HepG2 (cell line): ENCODE measurements at regions not wholly inside any gene's neighbourhood (a gene's known extent, or its start where the extent isn't known, plus 50 kb on each side); places are given as distances from the start of the nearest gene placed in this dataset.

ENCODE experiments used
- ATAC-seq: fragments of 200-7000 bp; cut with Tn5 transposase; 3 replicates; pipeline ENCODE4 v1.9.1; 2020; ENCODE audit warnings: mild to moderate bottlenecking, moderate library complexity
- BruUV-seq: library from RNA; stranded (reverse); fragments of 400-500 nt; replicated peaks from 2 replicates; lab custom pipeline; 2021; lab: Mats Ljungman, UMichigan
- CTCF ChIA-PET: fragments of 300-600 bp; formaldehyde crosslinking; extraction: SDS; loops from one replicate; lab custom pipeline; 2021; ENCODE audit warnings: low total read pairs, inconsistent platforms, low intra/inter-chr PET ratio; lab: Yijun Ruan, JAX
- POLR2A ChIA-PET: fragments of 350-600 bp; sonication (Branson Sonifier 250); formaldehyde crosslinking; loops from one replicate; lab custom pipeline; 2020; ENCODE audit warnings: antibody characterized with exemption, inconsistent platforms; lab: Yijun Ruan, JAX
- DNase-seq: peaks from one replicate; pipeline ENCODE4 v3.0.0-alpha.2; 2015; ENCODE audit warnings: low spot score
- FAIRE-seq: peaks from 3 replicates; lab custom pipeline; 2011; peaks lifted over from hg19 to GRCh38; lab: Jason Lieb, UNC
- H2AFZ ChIP-seq: one replicate; pipeline ENCODE4 v1.6.1; 2011; ENCODE audit warnings: low read length, inconsistent platforms
- H3K27ac ChIP-seq: fragments of 300-600 bp; 3 replicates; pipeline ENCODE4 v1.8.0; 2011; ENCODE audit warnings: mixed run types, mild to moderate bottlenecking, mixed read lengths, low read length, inconsistent platforms; ENCODE audit not compliant: insufficient read depth; ENCODE audit errors: extremely low read length
- H3K27me3 ChIP-seq, 2 experiments: fragments of 200-600 bp in 1 of 2; 2 replicates in 1 of 2; 3 replicates in 1 of 2; pipeline versions ENCODE4 v1.6.0 to v1.8.0; 2011; ENCODE audit warnings: low read length in 2 of 2, mild to moderate bottlenecking in 2 of 2, moderate library complexity in 2 of 2, inconsistent platforms in 1 of 2; ENCODE audit not compliant: insufficient read depth in 2 of 2, control insufficient read depth in 1 of 2
- H3K36me3 ChIP-seq, 2 experiments: fragments of 200-600 bp in 1 of 2; replicated peaks in 1 of 2; 2 replicates in 1 of 2; 3 replicates in 1 of 2; pipeline versions ENCODE4 v1.5.1 to v1.8.0; 2011; ENCODE audit warnings: low read length in 2 of 2, inconsistent platforms in 1 of 2; ENCODE audit not compliant: insufficient read depth in 2 of 2, control insufficient read depth in 1 of 2
- H3K4me1 ChIP-seq: 2 replicates; pipeline ENCODE4 v1.5.1; 2012; ENCODE audit warnings: low read length, inconsistent platforms; ENCODE audit not compliant: insufficient read depth
- H3K4me2 ChIP-seq: 2 replicates; pipeline ENCODE4 v1.6.0; 2011; ENCODE audit warnings: low read depth, low read length, inconsistent platforms
- H3K4me3 ChIP-seq, 3 experiments: fragments of 200-600 bp in 1 of 3; sonication (generic), shearing (Covaris generic) in 1 of 3; replicated peaks in 1 of 3; 2 replicates each; pipeline ENCODE4 v1.5.1; 2011 to 2016; ENCODE audit warnings: low read length in 3 of 3, inconsistent platforms in 2 of 3, low read depth in 2 of 3, mild to moderate bottlenecking in 2 of 3, control low read depth in 1 of 3, mixed read lengths in 1 of 3; ENCODE audit not compliant: insufficient read depth in 1 of 3
- H3K79me2 ChIP-seq: one replicate; pipeline ENCODE4 v1.6.1; 2011; ENCODE audit warnings: low read length, inconsistent platforms; ENCODE audit not compliant: insufficient read depth
- H3K9ac ChIP-seq: 2 replicates; pipeline ENCODE4 v1.6.0; 2011; ENCODE audit warnings: mild to moderate bottlenecking, low read depth, low read length, inconsistent platforms; ENCODE audit not compliant: insufficient read depth
- H3K9me3 ChIP-seq: 2 replicates; pipeline ENCODE4 v1.5.1; 2012; ENCODE audit warnings: mild to moderate bottlenecking, low read length
- H4K20me1 ChIP-seq: 2 replicates; pipeline ENCODE4 v1.6.0; 2011; ENCODE audit warnings: inconsistent platforms, mild to moderate bottlenecking, low read length, moderate library complexity; ENCODE audit not compliant: insufficient read depth
- ATF1 ChIP-seq: IDR thresholded peaks from 2 replicates; pipeline ENCODE4 v1.6.1; 2016; ENCODE audit warnings: mild to moderate bottlenecking, control low read depth
- FOXK2 ChIP-seq: fragments of 450-650 bp; IDR thresholded peaks from 2 replicates; pipeline ENCODE4 v1.6.1; 2016
- GTF2F1 ChIP-seq: fragments of 150-350 bp; IDR thresholded peaks from 2 replicates; pipeline ENCODE4 v1.6.1; 2014; ENCODE audit warnings: low read length
- HNRNPLL ChIP-seq: fragments of 200-400 bp; formaldehyde crosslinking; IDR thresholded peaks from 2 replicates; pipeline ENCODE4 v1.6.1; 2017; ENCODE audit warnings: mild to moderate bottlenecking, low read depth, low read length; ENCODE audit not compliant: poor library complexity, severe bottlenecking
- NR1H2 ChIP-seq: sonication (generic); formaldehyde crosslinking; IDR thresholded peaks from 2 replicates; pipeline ENCODE4 v1.8.1; 2022; ENCODE audit warnings: low read depth, missing genetic modification reagents, borderline replicate concordance
- NR2C2 ChIP-seq: sonication (generic); formaldehyde crosslinking; IDR thresholded peaks from 2 replicates; pipeline ENCODE4 v1.4.0; 2020; ENCODE audit warnings: missing genetic modification reagents, mild to moderate bottlenecking, moderate library complexity, borderline replicate concordance
- POLR2AphosphoS2 ChIP-seq: IDR thresholded peaks from 2 replicates; pipeline ENCODE4 v1.6.1; 2011; ENCODE audit warnings: low read depth, low read length, improper control_type of control experiment
- SPEN ChIP-seq: sonication (generic); formaldehyde crosslinking; IDR thresholded peaks from 2 replicates; pipeline ENCODE4 v1.5.1; 2020; ENCODE audit warnings: low read depth, mild to moderate bottlenecking, missing genetic modification reagents
- ZFX ChIP-seq: sonication (generic); formaldehyde crosslinking; IDR thresholded peaks from 2 replicates; pipeline ENCODE4 v1.4.0; 2020; ENCODE audit warnings: mild to moderate bottlenecking, low read depth, missing genetic modification reagents, moderate library complexity
- ZNF317 ChIP-seq: sonication (generic); formaldehyde crosslinking; IDR thresholded peaks from 2 replicates; pipeline ENCODE4 v1.5.0; 2020; ENCODE audit warnings: mild to moderate bottlenecking, missing genetic modification reagents
- ZNF335 ChIP-seq: sonication (generic); formaldehyde crosslinking; IDR thresholded peaks from 2 replicates; pipeline ENCODE4 v1.4.0; 2020; ENCODE audit warnings: missing genetic modification reagents
- ZNF605 ChIP-seq: sonication (generic); formaldehyde crosslinking; IDR thresholded peaks from 2 replicates; pipeline ENCODE4 v1.8.0; 2022; ENCODE audit warnings: mild to moderate bottlenecking, missing genetic modification reagents
- ZNF776 ChIP-seq: sonication (generic); formaldehyde crosslinking; IDR thresholded peaks from 2 replicates; pipeline ENCODE4 v1.4.0; 2020; ENCODE audit warnings: mild to moderate bottlenecking, missing genetic modification reagents
- ZNF83 ChIP-seq: sonication (generic); formaldehyde crosslinking; IDR thresholded peaks from 2 replicates; pipeline ENCODE4 v1.4.0; 2020; ENCODE audit warnings: missing genetic modification reagents, mild to moderate bottlenecking, borderline replicate concordance
- WGBS: methylation state at CpG from one replicate; pipeline ENCODE4 v1.1.6; 2017; ENCODE audit warnings: low lambda C conversion rate; 5-methylcytosine and 5-hydroxymethylcytosine counted together
- in situ Hi-C: cut with HindIII; loops from 2 replicates; pipeline ENCODE4 v1.10.0; 2017; ENCODE audit warnings: low pct_unique_long_range_greater_than_20kb; ENCODE audit not compliant: extremely low pct_ligation_motif_present
- intact Hi-C: fragments of 100-400 bp; cut with micrococcal nuclease; formaldehyde crosslinking; loops from one replicate; pipeline ENCODE4 v1.10.0; 2022; ENCODE audit not compliant: unreplicated experiment
- TF ChIP-seq, protein P1 (sequence below): sonication (generic); formaldehyde crosslinking; IDR thresholded peaks from 2 replicates; pipeline ENCODE4 v1.4.0; 2020; ENCODE audit warnings: missing genetic modification reagents
- TF ChIP-seq, protein P2 (sequence below): IDR thresholded peaks from 2 replicates; pipeline ENCODE4 v1.6.1; 2016

DNA sequence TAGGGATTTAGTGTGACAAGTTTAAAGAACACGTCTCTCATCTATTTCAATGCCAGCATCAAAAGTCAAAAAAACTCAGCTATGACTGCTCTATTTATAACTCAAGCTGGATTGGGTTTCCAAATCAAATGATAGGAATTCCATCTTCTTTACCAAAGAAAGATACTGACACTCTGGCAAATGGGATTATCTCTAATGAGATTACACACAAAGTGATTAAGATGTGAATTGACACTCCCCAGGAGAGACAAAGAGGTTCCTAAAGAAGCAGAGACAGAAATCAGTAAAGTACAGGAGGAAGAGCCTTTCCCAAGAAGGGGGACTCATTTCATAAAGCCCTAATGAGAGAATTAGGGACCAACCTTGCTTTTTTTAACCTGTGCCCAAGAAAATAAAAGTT, 92.1 kb downstream of the ID4 start:
- no peak overlapping the region for H3K9ac ChIP-seq
- no peak overlapping the region for H2AFZ ChIP-seq
- H3K27me3 ChIP-seq, result no peaks in the 10 kb centered on the region
- ATAC-seq, result no peak
- no peaks in the 10 kb centered on the region for H3K79me2 ChIP-seq
- no peak overlapping the region for H3K4me2 ChIP-seq
- H3K4me1 ChIP-seq, result no peaks in the 10 kb centered on the region
- POLR2A ChIA-PET, result no interaction called here
- TF ChIP-seq SPEN (no peak), ZNF335 (CRISPR knock-in tag) (no peak), HNRNPLL (no peak), ZNF83 (no peak), NR2C2 (CRISPR knock-in tag) (no peak)
- intact Hi-C loops (no loop called here), in situ Hi-C loops (no loop called here)
- no peak overlapping the region for H3K4me3 ChIP-seq
- H3K27ac ChIP-seq, result no peak overlapping the region
- H3K36me3 ChIP-seq, result no peaks in the 10 kb centered on the region
- CTCF ChIA-PET, result no interaction called here
- 6% methylated on average over 1 of the region's 1 CpG for WGBS
- no peaks in the 10 kb centered on the region for H3K9me3 ChIP-seq
- no peaks in the 10 kb centered on the region for H4K20me1 ChIP-seq
- no TSS peak for BruUV-seq
- FAIRE-seq, result no peak
- no peak for DNase-seq

DNA sequence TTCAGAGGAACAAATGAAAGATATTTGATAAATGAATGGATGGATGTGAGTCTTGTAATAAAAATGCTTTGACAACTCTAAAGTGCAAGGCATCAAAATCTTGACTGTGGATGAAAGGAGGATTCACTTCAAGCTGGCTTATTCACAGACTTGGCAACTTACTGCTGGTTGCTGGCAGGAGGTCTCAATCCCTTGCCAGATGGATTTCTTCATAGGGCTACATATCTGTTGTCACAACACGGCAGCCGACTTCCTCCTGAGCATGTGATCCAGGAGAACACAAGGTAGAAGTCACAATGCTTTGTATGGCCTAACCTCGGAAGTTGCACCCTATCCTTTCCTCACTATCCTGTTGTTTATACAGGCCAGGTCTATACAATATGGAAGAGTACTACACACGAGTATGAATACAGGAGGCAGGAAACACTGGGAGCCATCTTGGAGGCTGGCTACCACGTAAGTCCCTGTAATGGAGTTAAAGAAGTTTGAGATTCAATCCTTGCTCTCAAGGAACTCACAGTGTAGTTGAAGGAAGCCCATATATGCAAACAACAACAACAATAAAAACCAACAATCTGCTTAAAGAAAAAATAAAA, 97.9 kb downstream of the ID4 start:
- no peaks in the 10 kb centered on the region for H4K20me1 ChIP-seq
- WGBS, result 26% methylated on average over 5 of the region's 5 CpGs
- ATAC-seq (no peak), FAIRE-seq (no peak), DNase-seq (no peak)
- in situ Hi-C loops, result no loop called here
- H3K9me3 ChIP-seq, result 0 out of 2 replicates have a peak, but pooled peaks cover 3% of the 10 kb centered on the region
- H3K27ac ChIP-seq, result no peak overlapping the region
- intact Hi-C loops, result no loop called here
- H3K27me3 ChIP-seq, result no peaks in the 10 kb centered on the region
- H3K79me2 ChIP-seq, result no peaks in the 10 kb centered on the region
- CTCF ChIA-PET, result no interaction called here
- H3K4me3 ChIP-seq, result no peak overlapping the region
- no peaks in the 10 kb centered on the region for H3K36me3 ChIP-seq
- no TSS peak for BruUV-seq
- H3K9ac ChIP-seq, result no peak overlapping the region
- H3K4me2 ChIP-seq, result no peak overlapping the region
- POLR2A ChIA-PET, result no interaction called here
- H3K4me1 ChIP-seq, result no peaks in the 10 kb centered on the region
- H2AFZ ChIP-seq, result no peak overlapping the region
- TF ChIP-seq NR1H2 (CRISPR knock-in tag) (no peak), ZNF605 (no peak), GTF2F1 (no peak), ATF1 (CRISPR knock-in tag) (no peak), POLR2AphosphoS2 (no peak), ZNF776 (no peak), ZFX (no peak), ZNF317 (CRISPR knock-in tag) (no peak), FOXK2 (no peak)
- TF ChIP-seq, protein P1, sequence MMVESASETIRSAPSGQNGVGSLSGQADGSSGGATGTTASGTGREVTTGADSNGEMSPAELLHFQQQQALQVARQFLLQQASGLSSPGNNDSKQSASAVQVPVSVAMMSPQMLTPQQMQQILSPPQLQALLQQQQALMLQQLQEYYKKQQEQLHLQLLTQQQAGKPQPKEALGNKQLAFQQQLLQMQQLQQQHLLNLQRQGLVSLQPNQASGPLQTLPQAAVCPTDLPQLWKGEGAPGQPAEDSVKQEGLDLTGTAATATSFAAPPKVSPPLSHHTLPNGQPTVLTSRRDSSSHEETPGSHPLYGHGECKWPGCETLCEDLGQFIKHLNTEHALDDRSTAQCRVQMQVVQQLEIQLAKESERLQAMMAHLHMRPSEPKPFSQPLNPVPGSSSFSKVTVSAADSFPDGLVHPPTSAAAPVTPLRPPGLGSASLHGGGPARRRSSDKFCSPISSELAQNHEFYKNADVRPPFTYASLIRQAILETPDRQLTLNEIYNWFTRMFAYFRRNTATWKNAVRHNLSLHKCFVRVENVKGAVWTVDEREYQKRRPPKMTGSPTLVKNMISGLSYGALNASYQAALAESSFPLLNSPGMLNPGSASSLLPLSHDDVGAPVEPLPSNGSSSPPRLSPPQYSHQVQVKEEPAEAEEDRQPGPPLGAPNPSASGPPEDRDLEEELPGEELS (CRISPR knock-in tag), result no peak
- TF ChIP-seq, protein P2, sequence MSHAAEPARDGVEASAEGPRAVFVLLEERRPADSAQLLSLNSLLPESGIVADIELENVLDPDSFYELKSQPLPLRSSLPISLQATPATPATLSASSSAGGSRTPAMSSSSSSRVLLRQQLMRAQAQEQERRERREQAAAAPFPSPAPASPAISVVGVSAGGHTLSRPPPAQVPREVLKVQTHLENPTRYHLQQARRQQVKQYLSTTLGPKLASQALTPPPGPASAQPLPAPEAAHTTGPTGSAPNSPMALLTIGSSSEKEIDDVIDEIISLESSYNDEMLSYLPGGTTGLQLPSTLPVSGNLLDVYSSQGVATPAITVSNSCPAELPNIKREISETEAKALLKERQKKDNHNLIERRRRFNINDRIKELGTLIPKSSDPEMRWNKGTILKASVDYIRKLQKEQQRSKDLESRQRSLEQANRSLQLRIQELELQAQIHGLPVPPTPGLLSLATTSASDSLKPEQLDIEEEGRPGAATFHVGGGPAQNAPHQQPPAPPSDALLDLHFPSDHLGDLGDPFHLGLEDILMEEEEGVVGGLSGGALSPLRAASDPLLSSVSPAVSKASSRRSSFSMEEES, result no peak
